Sigmoid colon (tissue), 6 donors: ENCODE measurements at regions not wholly inside any gene's neighbourhood (a gene's known extent, or its start where the extent isn't known, plus 50 kb on each side); places are given as distances from the start of the nearest gene placed in this dataset.

Experiments
- DNase-seq: peaks from one replicate; pipeline ENCODE4 v3.0.0-alpha.2; 2019
- H3K27ac ChIP-seq, 4 donors: fragments of 200-600 bp; sonication (generic); one replicate each; pipeline ENCODE4 v1.5.1; 2016 to 2019; ENCODE audit warnings: mild to moderate bottlenecking in 1 of 4
- H3K27me3 ChIP-seq, 3 donors: fragments of 200-600 bp; sonication (generic); one replicate each; pipeline ENCODE4 v1.5.1; 2019; ENCODE audit warnings: mild to moderate bottlenecking in 1 of 3
- H3K36me3 ChIP-seq, 4 donors: fragments of 200-600 bp; sonication (generic); one replicate each; pipeline ENCODE4 v1.5.1; 2016 to 2019
- H3K4me1 ChIP-seq, 4 donors: fragments of 200-600 bp; sonication (generic); one replicate each; pipeline ENCODE4 v1.5.1; 2017 to 2019
- H3K4me3 ChIP-seq, 4 donors: fragments of 200-600 bp; sonication (generic); one replicate each; pipeline ENCODE4 v1.5.1; 2017 to 2019; ENCODE audit warnings: mild to moderate bottlenecking in 2 of 4, moderate library complexity in 1 of 4
- H3K9me3 ChIP-seq, 4 donors: fragments of 200-600 bp in 3 of 4; sonication (generic) in 3 of 4; one replicate each; pipeline versions ENCODE4 v1.5.1 to v1.6.1; 2013 to 2019
- CTCF ChIP-seq, 4 experiments: fragments of 450-650 bp in 3 of 4; fragments of 200-600 bp in 1 of 4; IDR thresholded peaks; one replicate each; pipeline ENCODE4 v1.5.1; 2016 to 2019; ENCODE audit warnings: antibody characterized with exemption in 4 of 4, mild to moderate bottlenecking in 3 of 4, moderate library complexity in 2 of 4
- EP300 ChIP-seq, 4 donors: sonication (generic); formaldehyde crosslinking; IDR thresholded peaks; one replicate each; pipeline ENCODE4 v1.6.1; 2017; ENCODE audit warnings: antibody characterized with exemption in 4 of 4
- POLR2A ChIP-seq, 2 donors: fragments of 450-650 bp; IDR thresholded peaks; one replicate each; pipeline ENCODE4 v1.6.1; 2016; ENCODE audit warnings: antibody characterized with exemption in 2 of 2, mild to moderate bottlenecking in 2 of 2, moderate library complexity in 2 of 2
- POLR2AphosphoS5 ChIP-seq, 4 donors: sonication (generic); formaldehyde crosslinking; IDR thresholded peaks; one replicate each; pipeline ENCODE4 v1.6.1; 2017; ENCODE audit warnings: antibody characterized with exemption in 4 of 4
- WGBS, 2 donors: extraction: QIAGEN DNeasy Blood & Tissue Kit; methylation state at CpG; one replicate each; pipeline ENCODE4 v1.1.7; 2013; 5-methylcytosine and 5-hydroxymethylcytosine counted together
- intact Hi-C: fragments of 100-400 bp; cut with DNase I; formaldehyde crosslinking; loops from one replicate; pipeline ENCODE4 v1.15.1; 2023
- donor health status: healthy with polysubstance abuse.
- donor health status: healthy.

- Histone ChIP-seq H3K4me3 (no peak overlapping the region), H3K27me3 (no peaks in the 10 kb centered on the region), H3K36me3 (no peaks in the 10 kb centered on the region), H3K4me1 (no peaks in the 10 kb centered on the region), H3K27ac (no peak overlapping the region), H3K9me3 (no peaks in the 10 kb centered on the region)
- 94 to 96% methylated on average over 2 of the region's 2 CpGs for WGBS, 2 donors
- intact Hi-C loops: no loop called here
- no peak for DNase-seq
- TF ChIP-seq POLR2A (IDR thresholded peaks at IDR 0.05): no peak
- TF ChIP-seq CTCF (IDR thresholded peaks at IDR 0.05): no peak
- no peak for TF ChIP-seq POLR2AphosphoS5 (IDR thresholded peaks at IDR 0.05)
- TF ChIP-seq EP300 (IDR thresholded peaks at IDR 0.05): no peak
Observed at GRCh38 chrX:15056044-15056443, 182.8 kb downstream of the MOSPD2 start.

DNA sequence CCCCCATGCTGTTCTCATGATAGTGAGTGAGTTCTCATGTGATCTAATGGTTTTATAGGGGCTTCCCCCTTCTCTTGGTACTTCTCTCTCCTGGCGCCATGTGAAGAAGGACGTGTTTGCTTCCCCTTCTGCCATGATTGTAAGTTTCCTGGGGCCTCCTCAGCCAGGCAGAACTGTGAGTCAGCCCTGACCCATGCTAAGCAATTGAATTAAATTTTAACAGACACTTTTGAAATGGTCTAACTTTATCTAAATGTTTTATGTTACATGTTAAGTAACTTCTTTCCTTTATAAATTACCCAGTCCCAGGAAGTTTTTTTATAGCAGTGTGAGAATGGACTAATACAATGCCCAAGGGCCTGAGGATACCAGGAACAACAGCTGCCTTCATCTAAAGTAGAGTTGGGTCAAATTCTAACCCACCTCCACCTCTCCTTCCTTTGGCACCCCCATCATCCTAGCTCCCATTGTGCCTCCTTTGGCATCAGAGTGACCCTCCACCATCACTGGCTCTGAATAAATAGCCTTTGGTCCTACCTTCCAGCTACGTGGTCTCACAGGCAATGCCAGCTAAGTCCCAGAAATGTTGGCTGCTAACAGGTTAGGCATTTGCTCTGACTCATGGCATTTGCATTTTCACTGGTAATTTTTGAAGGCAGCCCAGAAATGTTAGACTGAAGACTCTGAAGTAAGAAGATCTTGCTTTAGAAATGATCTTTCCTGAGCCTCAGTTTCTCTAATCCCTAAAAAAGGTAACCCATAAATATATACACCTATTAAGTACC is 182.1 kb downstream of the MOSPD2 start:
- H3K4me1 ChIP-seq: no peaks in the 10 kb centered on the region
- WGBS, 2 donors: 90 to 91% methylated on average over 3 of the region's 3 CpGs
- intact Hi-C loops: no loop called here

DNA sequence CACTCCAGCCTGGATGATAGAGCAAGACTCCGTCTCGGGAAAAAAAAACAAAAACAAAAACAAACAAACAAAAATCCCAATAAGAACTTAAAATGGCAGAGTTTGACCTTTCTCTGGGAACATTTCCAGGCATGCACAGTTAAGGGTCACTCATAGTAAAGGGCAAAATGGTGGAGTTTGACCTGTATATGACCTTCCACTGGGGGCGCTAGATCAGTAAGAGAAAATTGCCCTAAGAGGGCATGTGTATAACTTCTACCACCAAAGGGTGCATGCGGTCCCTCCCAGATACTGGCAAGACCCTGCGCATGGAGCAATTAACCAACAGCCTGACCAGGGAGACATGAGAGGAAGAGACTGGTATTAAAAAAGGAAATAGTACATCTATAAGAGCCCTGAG is 177.2 kb downstream of the MOSPD2 start:
- H3K4me3 ChIP-seq: no peak overlapping the region
- no peak for TF ChIP-seq POLR2A (IDR thresholded peaks at IDR 0.05)
- no peak for TF ChIP-seq POLR2AphosphoS5 (IDR thresholded peaks at IDR 0.05)
- no peak for TF ChIP-seq EP300 (IDR thresholded peaks at IDR 0.05)
- no peak for TF ChIP-seq CTCF (IDR thresholded peaks at IDR 0.05)
- intact Hi-C loops: no loop called here
- H3K36me3 ChIP-seq: no peaks in the 10 kb centered on the region
- no peaks in the 10 kb centered on the region for H3K4me1 ChIP-seq
- H3K9me3 ChIP-seq: no peaks in the 10 kb centered on the region
- no peaks in the 10 kb centered on the region for H3K27me3 ChIP-seq
- H3K27ac ChIP-seq: no peak overlapping the region
- WGBS, 2 donors: 93 to 94% methylated on average over 5 of the region's 5 CpGs
- DNase-seq: no peak

More for the DNA sequence above, 182.1 kb downstream of the MOSPD2 start:
- no peaks in the 10 kb centered on the region for H3K9me3 ChIP-seq
- no peak for DNase-seq
- H3K27me3 ChIP-seq: no peaks in the 10 kb centered on the region
- H3K36me3 ChIP-seq: no peaks in the 10 kb centered on the region
- H3K4me3 ChIP-seq: no peak overlapping the region
- no peak overlapping the region for H3K27ac ChIP-seq
- no peak for TF ChIP-seq CTCF (IDR thresholded peaks at IDR 0.05)
- TF ChIP-seq POLR2AphosphoS5 (IDR thresholded peaks at IDR 0.05): no peak
- TF ChIP-seq EP300 (IDR thresholded peaks at IDR 0.05): no peak
- TF ChIP-seq POLR2A (IDR thresholded peaks at IDR 0.05): no peak

DNA sequence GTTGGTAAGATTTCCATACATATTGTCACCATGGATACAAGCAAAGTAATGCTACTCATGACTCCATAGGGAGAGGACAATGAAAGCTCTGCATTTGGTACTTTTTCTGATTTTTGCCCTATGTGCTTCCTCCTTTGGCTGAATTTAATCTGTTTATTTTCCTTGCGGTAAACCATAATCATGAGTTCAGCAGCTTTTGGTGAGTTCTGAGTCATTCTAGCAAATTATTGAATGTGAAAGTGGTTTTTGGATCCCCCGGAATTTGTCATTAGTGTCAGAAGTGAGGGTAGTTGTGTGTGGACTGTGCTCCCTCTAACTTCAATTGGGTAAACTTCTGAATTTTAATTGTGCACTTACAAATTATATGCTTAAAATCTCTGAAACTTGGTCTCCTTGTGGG is 170.3 kb downstream of the MOSPD2 start:
- H3K4me1 ChIP-seq: no peaks in the 10 kb centered on the region
- WGBS, 2 donors: 35 to 43% methylated on average over 2 of the region's 2 CpGs
- H3K36me3 ChIP-seq: no peaks in the 10 kb centered on the region
- H3K4me3 ChIP-seq: no peak overlapping the region
- DNase-seq: no peak
- TF ChIP-seq POLR2AphosphoS5 (IDR thresholded peaks at IDR 0.05) (no peak), EP300 (IDR thresholded peaks at IDR 0.05) (no peak), POLR2A (IDR thresholded peaks at IDR 0.05) (no peak), CTCF (IDR thresholded peaks at IDR 0.05) (no peak)
- no peaks in the 10 kb centered on the region for H3K9me3 ChIP-seq
- H3K27ac ChIP-seq: no peak overlapping the region
- H3K27me3 ChIP-seq: no peaks in the 10 kb centered on the region
- intact Hi-C loops: no loop called here

- Histone ChIP-seq H3K27me3 (no peaks in the 10 kb centered on the region), H3K9me3 (no peaks in the 10 kb centered on the region), H3K36me3 (no peaks in the 10 kb centered on the region), H3K27ac (no peak overlapping the region), H3K4me1 (no peaks in the 10 kb centered on the region), H3K4me3 (no peak overlapping the region)
- intact Hi-C loops: no loop called here
- TF ChIP-seq CTCF (IDR thresholded peaks at IDR 0.05) (no peak), POLR2A (IDR thresholded peaks at IDR 0.05) (no peak), EP300 (IDR thresholded peaks at IDR 0.05) (no peak), POLR2AphosphoS5 (IDR thresholded peaks at IDR 0.05) (no peak)
- DNase-seq: no peak
Observed at GRCh38 chrX:15033917-15034316, 160.7 kb downstream of the MOSPD2 start.
